Sigmoid colon (tissue), 4 donors: ENCODE measurements at regions not wholly inside any gene's neighbourhood (a gene's known extent, or its start where the extent isn't known, plus 50 kb on each side); places are given as distances from the start of the nearest gene placed in this dataset.

Experiments
- CTCF ChIP-seq, 4 experiments: fragments of 450-650 bp in 3 of 4; fragments of 200-600 bp in 1 of 4; IDR thresholded peaks; one replicate each; pipeline ENCODE4 v1.5.1; 2016 to 2019; ENCODE audit warnings: antibody characterized with exemption in 4 of 4, mild to moderate bottlenecking in 3 of 4, moderate library complexity in 2 of 4
- EP300 ChIP-seq, 4 donors: sonication (generic); formaldehyde crosslinking; IDR thresholded peaks; one replicate each; pipeline ENCODE4 v1.6.1; 2017; ENCODE audit warnings: antibody characterized with exemption in 4 of 4
- POLR2A ChIP-seq, 2 donors: fragments of 450-650 bp; IDR thresholded peaks; one replicate each; pipeline ENCODE4 v1.6.1; 2016; ENCODE audit warnings: antibody characterized with exemption in 2 of 2, mild to moderate bottlenecking in 2 of 2, moderate library complexity in 2 of 2
- POLR2AphosphoS5 ChIP-seq, 4 donors: sonication (generic); formaldehyde crosslinking; IDR thresholded peaks; one replicate each; pipeline ENCODE4 v1.6.1; 2017; ENCODE audit warnings: antibody characterized with exemption in 4 of 4

- TF ChIP-seq CTCF (IDR thresholded peaks at IDR 0.05) (no peak), POLR2AphosphoS5 (IDR thresholded peaks at IDR 0.05) (no peak), POLR2A (IDR thresholded peaks at IDR 0.05) (no peak), EP300 (IDR thresholded peaks at IDR 0.05) (no peak)
These were observed 243.1 kb upstream of the CCDC179 start for GRCh38 chr11:23103416-23103815.
